Neural progenitor cell (in vitro differentiated cells): ENCODE measurements at regions not wholly inside any gene's neighbourhood (a gene's known extent, or its start where the extent isn't known, plus 50 kb on each side); places are given as distances from the start of the nearest gene placed in this dataset.
A peak's percentile ranks its signal among the peaks of the same experiment; 100 is the strongest.

Source experiments
- DNase-seq: peaks from one replicate; pipeline ENCODE4 v3.0.0-alpha.2; 2016; ENCODE audit warnings: low spot score
- H2AFZ ChIP-seq: fragments of 200-600 bp; sonication (generic); replicated peaks from 2 replicates; pipeline ENCODE4 v1.6.1; 2016; ENCODE audit warnings: antibody characterized with exemption
- H3F3A ChIP-seq: fragments of 200-600 bp; sonication (generic); 2 replicates; pipeline ENCODE4 v1.6.1; 2016; ENCODE audit warnings: antibody characterized with exemption, low read depth
- H3K27ac ChIP-seq: fragments of 200-600 bp; sonication (generic); 2 replicates; pipeline ENCODE4 v1.5.1; 2016; ENCODE audit warnings: mild to moderate bottlenecking
- H3K27me3 ChIP-seq: fragments of 200-600 bp; sonication (generic); 2 replicates; pipeline ENCODE4 v1.6.1; 2016; ENCODE audit warnings: mild to moderate bottlenecking, moderate library complexity
- H3K36me3 ChIP-seq: fragments of 200-600 bp; sonication (generic); 2 replicates; pipeline ENCODE4 v1.5.1; 2016
- H3K4me1 ChIP-seq: fragments of 200-600 bp; sonication (generic); 2 replicates; pipeline ENCODE4 v1.6.1; 2016; ENCODE audit warnings: mixed run types
- H3K4me2 ChIP-seq: fragments of 200-600 bp; sonication (generic); 2 replicates; pipeline ENCODE4 v1.6.1; 2016
- H3K4me3 ChIP-seq: fragments of 200-600 bp; sonication (generic); 2 replicates; pipeline ENCODE4 v1.5.1; 2016
- H3K79me2 ChIP-seq: fragments of 200-600 bp; sonication (generic); 2 replicates; pipeline ENCODE4 v1.6.1; 2016; ENCODE audit warnings: low read depth
- H3K9ac ChIP-seq: fragments of 200-600 bp; sonication (generic); 2 replicates; pipeline ENCODE4 v1.6.1; 2016
- H3K9me3 ChIP-seq: fragments of 200-600 bp; sonication (generic); 2 replicates; pipeline ENCODE4 v1.5.1; 2016; ENCODE audit warnings: low read depth
- H4K20me1 ChIP-seq: fragments of 200-600 bp; sonication (generic); 2 replicates; pipeline ENCODE4 v1.6.1; 2016; ENCODE audit warnings: low read depth
- H3K27ac Mint-ChIP-seq: 3 replicates; pipeline ENCODE4 v1.8.0; 2021; ENCODE audit warnings: mixed read lengths
- H3K27me3 Mint-ChIP-seq: 2 replicates; pipeline ENCODE4 v1.8.0; 2022; ENCODE audit warnings: low read depth, mild to moderate bottlenecking, inconsistent platforms, moderate library complexity, mixed read lengths; ENCODE audit not compliant: insufficient read depth
- H3K36me3 Mint-ChIP-seq: 3 replicates; pipeline ENCODE4 v1.8.0; 2021; ENCODE audit warnings: mixed read lengths
- H3K4me1 Mint-ChIP-seq: 3 replicates; pipeline ENCODE4 v1.8.0; 2021; ENCODE audit warnings: mixed read lengths
- H3K4me3 Mint-ChIP-seq: 3 replicates; pipeline ENCODE4 v1.8.0; 2021; ENCODE audit warnings: mild to moderate bottlenecking, moderate library complexity, mixed read lengths
- H3K9me3 Mint-ChIP-seq: 3 replicates; pipeline ENCODE4 v1.8.0; 2020; ENCODE audit warnings: mixed read lengths
- EZH2 ChIP-seq: fragments of 200-600 bp; sonication (generic); IDR thresholded peaks from 2 replicates; pipeline ENCODE4 v1.6.1; 2017; ENCODE audit warnings: antibody characterized with exemption, mild to moderate bottlenecking, moderate library complexity
- EZH2phosphoT487 ChIP-seq: fragments of 200-600 bp; sonication (generic); IDR thresholded peaks from 2 replicates; pipeline ENCODE4 v1.6.1; 2017; ENCODE audit warnings: antibody characterized with exemption
- TF ChIP-seq, protein P1 (sequence below): fragments of 200-600 bp; sonication (generic); IDR thresholded peaks from 2 replicates; pipeline ENCODE4 v1.5.1; 2017; ENCODE audit warnings: antibody characterized with exemption, mild to moderate bottlenecking

DNA sequence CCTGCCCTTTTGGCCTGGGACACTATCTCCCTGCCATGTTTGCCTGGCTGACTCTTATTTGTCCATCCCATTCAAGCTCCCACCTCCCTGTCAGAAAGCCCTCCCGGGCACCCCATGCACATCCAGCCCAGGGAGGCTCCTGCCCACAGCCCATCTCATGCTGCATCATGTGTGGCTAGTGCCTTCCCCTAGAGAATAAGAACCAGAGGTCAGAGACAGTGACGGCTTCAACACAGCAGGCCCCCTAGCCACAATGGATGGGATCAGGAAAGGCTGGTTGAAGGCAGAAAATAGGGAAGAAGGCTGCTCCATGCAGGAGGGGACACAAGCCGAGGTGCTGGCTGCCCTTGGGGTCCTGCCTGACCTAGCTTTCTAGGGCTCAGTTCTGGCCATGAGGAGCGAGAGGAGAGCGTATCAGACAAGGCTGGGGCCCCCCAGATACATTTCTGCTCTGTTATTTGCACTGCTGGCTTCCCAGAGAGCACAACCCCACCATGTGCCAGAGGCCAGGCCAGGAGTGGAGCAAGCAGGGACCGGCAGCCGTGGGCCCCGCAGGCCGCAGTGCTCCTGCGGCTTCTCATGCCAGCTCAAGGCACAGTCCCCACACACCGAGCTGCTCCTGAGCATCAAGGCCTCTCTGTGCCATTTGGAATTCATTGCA is 161.1 kb upstream of the ZMIZ1 start:
- Histone ChIP-seq H3F3A (peaks cover 12% of the 10 kb centered on the region), H2AFZ (no peak overlapping the region), H3K36me3 (no peaks in the 10 kb centered on the region), H3K9ac (no peak overlapping the region), H3K4me1 (peaks cover 38% of the 10 kb centered on the region), H4K20me1 (no peaks in the 10 kb centered on the region), H3K27me3 (peaks cover 28% of the 10 kb centered on the region), H3K27ac (no peak overlapping the region), H3K79me2 (no peaks in the 10 kb centered on the region), H3K4me2 (peak overlapping the region; percentile 53), H3K4me3 (no peak overlapping the region), H3K9me3 (no peaks in the 10 kb centered on the region)
- Mint-ChIP-seq H3K27ac (peak overlapping the region; percentile 89), H3K27me3 (peaks cover 15% of the 10 kb centered on the region), H3K4me1 (peaks cover 42% of the 10 kb centered on the region), H3K9me3 (no peaks in the 10 kb centered on the region), H3K4me3 (no peak overlapping the region), H3K36me3 (no peaks in the 10 kb centered on the region)
- no peak for TF ChIP-seq EZH2
- no peak for TF ChIP-seq EZH2phosphoT487
- TF ChIP-seq, protein P1, sequence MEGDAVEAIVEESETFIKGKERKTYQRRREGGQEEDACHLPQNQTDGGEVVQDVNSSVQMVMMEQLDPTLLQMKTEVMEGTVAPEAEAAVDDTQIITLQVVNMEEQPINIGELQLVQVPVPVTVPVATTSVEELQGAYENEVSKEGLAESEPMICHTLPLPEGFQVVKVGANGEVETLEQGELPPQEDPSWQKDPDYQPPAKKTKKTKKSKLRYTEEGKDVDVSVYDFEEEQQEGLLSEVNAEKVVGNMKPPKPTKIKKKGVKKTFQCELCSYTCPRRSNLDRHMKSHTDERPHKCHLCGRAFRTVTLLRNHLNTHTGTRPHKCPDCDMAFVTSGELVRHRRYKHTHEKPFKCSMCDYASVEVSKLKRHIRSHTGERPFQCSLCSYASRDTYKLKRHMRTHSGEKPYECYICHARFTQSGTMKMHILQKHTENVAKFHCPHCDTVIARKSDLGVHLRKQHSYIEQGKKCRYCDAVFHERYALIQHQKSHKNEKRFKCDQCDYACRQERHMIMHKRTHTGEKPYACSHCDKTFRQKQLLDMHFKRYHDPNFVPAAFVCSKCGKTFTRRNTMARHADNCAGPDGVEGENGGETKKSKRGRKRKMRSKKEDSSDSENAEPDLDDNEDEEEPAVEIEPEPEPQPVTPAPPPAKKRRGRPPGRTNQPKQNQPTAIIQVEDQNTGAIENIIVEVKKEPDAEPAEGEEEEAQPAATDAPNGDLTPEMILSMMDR, result no peak
- peak; percentile 49 for DNase-seq

DNA sequence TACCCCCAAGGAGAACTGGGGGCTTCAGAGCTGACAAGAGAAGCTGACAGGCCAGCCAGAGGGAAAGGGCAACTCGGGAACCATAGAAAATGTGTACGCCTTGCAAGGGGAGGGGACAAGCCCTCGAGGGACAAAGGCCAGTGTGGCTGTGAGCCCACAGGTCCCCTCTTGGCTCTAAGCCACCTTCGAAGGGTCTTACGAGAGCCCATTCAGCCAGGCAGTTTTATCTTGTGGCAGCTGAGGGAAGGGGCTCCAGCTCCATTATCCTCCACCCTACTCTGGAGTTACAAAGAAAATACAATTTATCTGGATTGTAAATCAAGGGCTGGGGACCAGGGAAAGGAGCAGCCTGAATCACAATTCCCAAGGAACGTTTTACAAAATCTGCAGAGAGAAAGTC is 159.5 kb upstream of the ZMIZ1 start:
- Mint-ChIP-seq H3K27ac (peak overlapping the region; percentile 89), H3K36me3 (no peaks in the 10 kb centered on the region), H3K4me1 (peaks cover 51% of the 10 kb centered on the region), H3K27me3 (peaks cover 19% of the 10 kb centered on the region), H3K4me3 (no peak overlapping the region), H3K9me3 (no peaks in the 10 kb centered on the region)
- peaks cover 41% of the 10 kb centered on the region for H3K27me3 ChIP-seq
- DNase-seq, result peak; percentile 45
- H3K9ac ChIP-seq, result no peak overlapping the region
- H2AFZ ChIP-seq, result no peak overlapping the region
- H3K79me2 ChIP-seq, result no peaks in the 10 kb centered on the region
- H3K4me1 ChIP-seq, result peaks cover 46% of the 10 kb centered on the region
- H3K9me3 ChIP-seq, result no peaks in the 10 kb centered on the region
- TF ChIP-seq EZH2 (no peak), EZH2phosphoT487 (no peak)
- TF ChIP-seq, protein P1, result no peak
- no peak overlapping the region for H3K27ac ChIP-seq
- peaks cover 25% of the 10 kb centered on the region for H3F3A ChIP-seq
- no peak overlapping the region for H3K4me2 ChIP-seq
- H3K4me3 ChIP-seq, result no peak overlapping the region
- H4K20me1 ChIP-seq, result peaks cover 7% of the 10 kb centered on the region
- H3K36me3 ChIP-seq, result no peaks in the 10 kb centered on the region

DNA sequence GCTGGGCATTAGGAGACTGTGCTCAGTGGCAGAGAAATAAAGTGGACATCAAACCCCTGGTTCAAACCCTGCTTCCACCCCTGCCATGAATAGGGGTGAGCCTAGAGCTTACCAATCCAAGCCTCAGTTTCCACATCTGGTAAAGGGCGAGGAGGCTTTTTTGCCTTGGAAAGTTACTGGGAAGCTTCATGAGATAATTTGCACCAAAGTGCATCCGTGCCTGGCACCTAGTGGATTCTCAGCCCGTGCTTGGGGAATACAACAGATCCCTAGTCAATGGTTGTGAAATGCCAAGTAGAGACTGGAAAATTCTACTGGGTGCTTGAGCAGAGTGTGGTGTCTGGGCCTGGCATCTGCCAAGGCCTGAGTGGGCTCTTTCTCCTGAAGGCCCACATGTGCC is 158.7 kb upstream of the ZMIZ1 start:
- H4K20me1 ChIP-seq, result peaks cover 7% of the 10 kb centered on the region
- no peak overlapping the region for H3K4me3 ChIP-seq
- no peaks in the 10 kb centered on the region for H3K36me3 ChIP-seq
- no peaks in the 10 kb centered on the region for H3K9me3 ChIP-seq
- peaks cover 55% of the 10 kb centered on the region for H3K4me1 Mint-ChIP-seq
- H3K27ac Mint-ChIP-seq, result peak overlapping the region; percentile 89
- H3F3A ChIP-seq, result peaks cover 33% of the 10 kb centered on the region
- H3K4me1 ChIP-seq, result peaks cover 52% of the 10 kb centered on the region
- H3K9me3 Mint-ChIP-seq, result no peaks in the 10 kb centered on the region
- H3K79me2 ChIP-seq, result no peaks in the 10 kb centered on the region
- H3K27me3 Mint-ChIP-seq, result peaks cover 25% of the 10 kb centered on the region
- no peak for DNase-seq
- no peaks in the 10 kb centered on the region for H3K36me3 Mint-ChIP-seq
- H3K27me3 ChIP-seq, result peaks cover 49% of the 10 kb centered on the region
- H2AFZ ChIP-seq, result no peak overlapping the region
- H3K4me2 ChIP-seq, result no peak overlapping the region
- no peak overlapping the region for H3K27ac ChIP-seq
- no peak overlapping the region for H3K9ac ChIP-seq
- TF ChIP-seq EZH2phosphoT487, result no peak
- no peak for TF ChIP-seq EZH2
- TF ChIP-seq, protein P1, result no peak
- no peak overlapping the region for H3K4me3 Mint-ChIP-seq
